HEK293T (cell line): ENCODE measurements at regions not wholly inside any gene's neighbourhood (a gene's known extent, or its start where the extent isn't known, plus 50 kb on each side); places are given as distances from the start of the nearest gene placed in this dataset.

Experiments used
- CTCF ChIA-PET: fragments of 350-600 bp; formaldehyde crosslinking; extraction: SDS; loops from one replicate; lab custom pipeline; 2021; ENCODE audit warnings: antibody characterized with exemption, inconsistent platforms; lab: Yijun Ruan, JAX
- POLR2A ChIA-PET: fragments of 350-600 bp; formaldehyde crosslinking; extraction: SDS; loops from one replicate; lab custom pipeline; 2020; ENCODE audit warnings: antibody characterized with exemption, inconsistent platforms; lab: Yijun Ruan, JAX
- DNase-seq: peaks from one replicate; pipeline ENCODE4 v3.0.0; 2012; ENCODE audit warnings: mixed read lengths; ENCODE audit errors: extremely low spot score
- ARNT ChIP-seq: fragments of 450-650 bp; IDR thresholded peaks from 2 replicates; pipeline ENCODE4 v1.6.1; 2017; ENCODE audit warnings: mild to moderate bottlenecking
- BHLHE40 ChIP-seq: fragments of 450-650 bp; IDR thresholded peaks from 2 replicates; pipeline ENCODE4 v1.6.1; 2016; ENCODE audit warnings: mild to moderate bottlenecking, moderate library complexity, borderline replicate concordance
- CTBP1 ChIP-seq: fragments of 450-650 bp; IDR thresholded peaks from 2 replicates; pipeline ENCODE4 v1.6.1; 2016; ENCODE audit warnings: borderline replicate concordance
- ELF4 ChIP-seq: fragments of 450-650 bp; IDR thresholded peaks from 2 replicates; pipeline ENCODE4 v1.6.1; 2017; ENCODE audit warnings: antibody characterized with exemption
- FOXA1 ChIP-seq: fragments of 450-650 bp; IDR thresholded peaks from 2 replicates; pipeline ENCODE4 v1.6.1; 2016; ENCODE audit warnings: mild to moderate bottlenecking
- FOXK2 ChIP-seq: fragments of 450-650 bp; IDR thresholded peaks from 2 replicates; pipeline ENCODE4 v1.6.1; 2016; ENCODE audit warnings: mild to moderate bottlenecking
- FOXM1 ChIP-seq: fragments of 450-650 bp; IDR thresholded peaks from 2 replicates; pipeline ENCODE4 v1.6.1; 2017; ENCODE audit warnings: mild to moderate bottlenecking, borderline replicate concordance
- HDGF ChIP-seq: fragments of 450-650 bp; IDR thresholded peaks from 2 replicates; pipeline ENCODE4 v1.6.1; 2017; ENCODE audit warnings: antibody characterized with exemption, borderline replicate concordance
- L3MBTL2 ChIP-seq: fragments of 450-650 bp; conservative IDR thresholded peaks from 2 replicates; pipeline ENCODE4 v1.6.1; 2016; ENCODE audit warnings: mild to moderate bottlenecking
- LEF1 ChIP-seq: fragments of 450-650 bp; IDR thresholded peaks from 2 replicates; pipeline ENCODE4 v1.6.1; 2017; ENCODE audit warnings: mild to moderate bottlenecking, borderline replicate concordance
- NFRKB ChIP-seq: fragments of 450-650 bp; IDR thresholded peaks from 2 replicates; pipeline ENCODE4 v1.6.1; 2016; ENCODE audit warnings: mild to moderate bottlenecking, moderate library complexity
- SP1 ChIP-seq: fragments of 450-650 bp; IDR thresholded peaks from 2 replicates; pipeline ENCODE4 v1.6.1; 2017
- SUZ12 ChIP-seq: fragments of 450-650 bp; IDR thresholded peaks from 2 replicates; pipeline ENCODE4 v1.6.1; 2016; ENCODE audit warnings: mild to moderate bottlenecking
- TARDBP ChIP-seq: fragments of 450-650 bp; IDR thresholded peaks from 2 replicates; pipeline ENCODE4 v1.6.1; 2016
- ZNF384 ChIP-seq: fragments of 450-650 bp; IDR thresholded peaks from 2 replicates; pipeline ENCODE4 v1.6.1; 2016
- TF ChIP-seq, protein P1 (sequence below): fragments of 450-650 bp; IDR thresholded peaks from 2 replicates; pipeline ENCODE4 v1.6.1; 2016

DNA sequence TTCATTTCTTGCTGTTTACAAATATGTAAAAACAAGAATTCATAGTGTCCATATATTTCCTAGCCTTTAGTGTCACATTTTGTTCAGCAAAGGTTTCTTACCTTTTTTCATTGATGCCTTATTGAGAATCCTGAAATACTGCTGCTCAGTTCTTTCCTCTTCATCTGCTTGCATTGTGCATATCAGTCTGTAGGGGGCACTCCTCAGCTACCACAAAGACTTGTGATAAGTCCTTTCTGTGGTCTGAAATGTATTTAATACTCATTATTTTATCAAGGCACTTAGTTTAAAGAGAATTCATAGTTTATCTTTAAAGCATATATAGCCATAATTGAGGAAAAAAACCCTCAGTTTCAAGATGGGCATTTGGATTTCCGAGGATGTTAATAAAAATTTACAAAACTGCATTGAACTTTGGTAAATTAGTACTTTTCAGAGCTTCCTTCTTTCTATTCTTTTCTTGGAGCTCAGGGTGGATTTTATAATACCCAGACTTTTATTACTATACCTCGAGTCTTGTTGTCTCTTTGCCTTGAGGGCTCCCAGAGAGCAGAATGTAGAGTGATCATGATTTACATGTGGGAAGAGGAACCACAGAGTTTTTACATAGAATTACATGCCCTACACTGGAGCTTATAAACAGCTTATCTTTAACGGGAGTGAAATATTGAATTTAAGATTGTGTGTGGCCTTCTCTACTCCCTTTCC, 570.1 kb downstream of the PLCL1 start:
- ChIA-PET CTCF (interaction anchor here (0.6 to 1.2 kb wide), 5 partner anchors 12 to 1111 kb away, joined by 3 to 5 read pairs (median 3); no protein-coding TSS in a partner anchor), POLR2A (no interaction called here)
- peak; percentile 38 for DNase-seq
- TF ChIP-seq FOXK2 (no peak), FOXA1 (no peak), LEF1 (no peak), NFRKB (no peak)

DNA sequence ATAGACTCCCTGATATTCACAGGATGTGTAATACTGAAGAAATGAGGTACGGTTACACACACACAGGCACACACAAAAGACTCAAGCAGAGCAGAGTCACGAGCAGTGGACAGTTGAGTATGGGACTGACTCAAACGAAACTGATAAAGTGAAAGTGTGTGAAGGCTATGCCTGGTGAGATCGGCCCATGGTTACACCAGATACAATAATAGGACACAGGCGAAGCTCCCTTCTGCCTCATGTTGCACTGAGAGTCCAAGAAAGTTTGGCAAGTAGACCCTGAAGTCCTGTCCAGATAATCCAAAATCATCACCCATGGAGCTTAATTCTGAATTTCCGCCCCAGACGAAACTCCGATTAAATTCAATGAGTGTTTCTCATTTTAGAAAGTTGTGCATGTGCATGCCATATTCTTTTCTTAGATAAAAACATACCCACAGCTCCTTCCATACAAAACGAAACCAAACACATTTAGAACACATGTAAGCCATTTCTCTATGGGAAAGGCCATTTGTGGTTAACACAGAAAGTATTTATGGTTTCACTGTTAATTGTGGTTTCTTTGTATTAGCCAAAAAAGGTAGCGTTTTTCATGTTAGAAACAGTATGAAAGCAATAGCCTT, 567.6 kb downstream of the PLCL1 start:
- no peak for DNase-seq
- CTCF ChIA-PET = no interaction called here
- POLR2A ChIA-PET = no interaction called here
- TF ChIP-seq LEF1 = no peak
- TF ChIP-seq ARNT = no peak
- TF ChIP-seq CTBP1 = no peak
- TF ChIP-seq SUZ12 = no peak
- no peak for TF ChIP-seq SP1
- no peak for TF ChIP-seq FOXK2
- TF ChIP-seq ZNF384 = no peak
- no peak for TF ChIP-seq FOXM1
- TF ChIP-seq, protein P1, sequence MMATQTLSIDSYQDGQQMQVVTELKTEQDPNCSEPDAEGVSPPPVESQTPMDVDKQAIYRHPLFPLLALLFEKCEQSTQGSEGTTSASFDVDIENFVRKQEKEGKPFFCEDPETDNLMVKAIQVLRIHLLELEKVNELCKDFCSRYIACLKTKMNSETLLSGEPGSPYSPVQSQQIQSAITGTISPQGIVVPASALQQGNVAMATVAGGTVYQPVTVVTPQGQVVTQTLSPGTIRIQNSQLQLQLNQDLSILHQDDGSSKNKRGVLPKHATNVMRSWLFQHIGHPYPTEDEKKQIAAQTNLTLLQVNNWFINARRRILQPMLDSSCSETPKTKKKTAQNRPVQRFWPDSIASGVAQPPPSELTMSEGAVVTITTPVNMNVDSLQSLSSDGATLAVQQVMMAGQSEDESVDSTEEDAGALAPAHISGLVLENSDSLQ = no peak
- no peak for TF ChIP-seq TARDBP
- no peak for TF ChIP-seq ELF4
- no peak for TF ChIP-seq L3MBTL2
- no peak for TF ChIP-seq NFRKB
- TF ChIP-seq FOXA1 = no peak
- no peak for TF ChIP-seq HDGF
- no peak for TF ChIP-seq BHLHE40

DNA sequence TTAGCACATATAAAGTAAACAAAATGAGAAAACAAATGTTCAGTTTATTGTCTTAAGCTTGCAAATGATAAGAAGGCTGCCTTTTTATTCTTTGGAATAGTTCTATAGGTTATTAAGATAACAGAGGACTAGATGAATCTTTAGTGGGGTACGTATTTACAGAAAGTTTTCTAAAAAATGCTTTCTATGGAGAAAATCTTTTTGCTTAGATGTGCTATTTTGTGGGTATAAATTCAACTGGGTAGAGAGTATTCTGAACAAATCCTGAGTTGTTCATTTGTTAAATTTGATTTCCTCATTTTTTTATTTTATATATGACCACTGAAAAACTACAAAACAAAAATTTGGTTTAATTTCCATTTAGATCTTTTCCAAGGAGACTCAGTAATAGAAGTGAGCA, 566.9 kb downstream of the PLCL1 start:
- POLR2A ChIA-PET = no interaction called here
- TF ChIP-seq FOXA1 (no peak), LEF1 (no peak), HDGF (no peak), FOXM1 (no peak), ZNF384 (no peak), BHLHE40 (no peak), NFRKB (no peak), CTBP1 (no peak), SUZ12 (no peak), FOXK2 (no peak)
- TF ChIP-seq, protein P1 = no peak
- CTCF ChIA-PET = no interaction called here
- DNase-seq = no peak

DNA sequence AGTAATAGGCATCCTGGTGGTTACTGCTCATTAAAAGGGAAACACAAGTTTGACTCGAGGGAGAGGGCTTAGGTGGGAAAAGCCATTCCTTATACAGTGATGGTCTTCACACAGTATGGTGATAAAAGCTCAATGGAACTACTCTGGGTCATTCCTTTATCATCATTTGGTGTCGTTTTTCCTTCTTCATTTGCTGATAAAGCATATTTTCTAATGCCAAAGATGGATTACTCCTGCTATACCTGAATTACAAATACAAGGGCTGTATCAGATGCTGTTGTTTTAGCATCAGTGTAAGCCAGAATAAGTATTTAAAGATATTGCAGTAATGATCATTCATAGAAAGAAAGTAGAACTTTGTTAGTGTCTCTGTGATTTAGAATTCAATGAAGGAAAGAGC, 563.7 kb downstream of the PLCL1 start:
- ChIA-PET POLR2A (no interaction called here), CTCF (interaction anchor here (0.6 kb wide), 1 partner anchor 1605 kb away, joined by 7 read pairs; no protein-coding TSS in a partner anchor)

DNA sequence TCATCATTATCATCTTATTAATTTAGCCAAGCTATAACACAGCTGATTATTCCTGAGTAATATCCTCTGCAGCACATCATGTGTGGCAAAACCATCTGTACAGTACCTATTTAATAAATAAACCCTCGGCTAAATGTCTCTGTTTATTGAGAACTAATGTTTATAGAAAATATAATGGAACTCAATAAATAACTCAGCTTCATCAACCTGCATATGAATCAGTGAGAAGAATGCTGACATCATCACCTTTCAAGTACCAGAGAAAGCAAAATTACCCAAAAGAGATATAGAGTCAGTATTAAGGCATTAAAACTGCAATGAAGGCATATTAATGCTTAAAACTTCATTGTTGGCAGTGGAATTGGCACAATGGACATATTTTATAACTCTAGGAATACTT, 558.3 kb downstream of the PLCL1 start:
- DNase-seq = no peak
- TF ChIP-seq FOXM1 = no peak
- TF ChIP-seq CTBP1 = no peak
- TF ChIP-seq BHLHE40 = no peak
- TF ChIP-seq SP1 = no peak
- no peak for TF ChIP-seq ELF4
- TF ChIP-seq ARNT = no peak
- TF ChIP-seq TARDBP = no peak
- TF ChIP-seq NFRKB = no peak
- no peak for TF ChIP-seq FOXA1
- ChIA-PET POLR2A (no interaction called here), CTCF (interaction anchor here (1.1 kb wide), 1 partner anchor 12 kb away, joined by 3 read pairs; no protein-coding TSS in a partner anchor)

More for the DNA sequence above, 563.7 kb downstream of the PLCL1 start:
- DNase-seq = no peak
- TF ChIP-seq ELF4 (no peak), FOXA1 (no peak), NFRKB (no peak)

DNA sequence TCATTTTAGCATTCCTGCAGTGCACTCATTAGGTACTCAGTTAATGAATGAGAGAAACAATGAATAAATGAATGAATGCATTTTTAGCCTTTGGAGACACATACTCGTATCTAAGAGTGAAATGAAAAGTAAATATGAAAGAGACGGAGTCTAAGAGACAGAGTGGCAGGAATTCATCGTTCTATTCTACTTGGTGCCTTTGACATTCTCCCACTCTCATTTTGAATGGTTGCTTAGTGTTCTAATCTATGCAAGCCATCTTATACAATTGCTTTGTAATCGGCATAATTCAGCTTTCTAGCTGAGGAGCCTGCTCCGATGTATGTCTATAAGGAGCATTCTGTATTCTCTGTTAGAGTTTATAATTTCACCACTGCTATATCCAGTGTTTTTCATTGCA, 554.9 kb downstream of the PLCL1 start:
- POLR2A ChIA-PET = no interaction called here
- no peak for TF ChIP-seq CTBP1

DNA sequence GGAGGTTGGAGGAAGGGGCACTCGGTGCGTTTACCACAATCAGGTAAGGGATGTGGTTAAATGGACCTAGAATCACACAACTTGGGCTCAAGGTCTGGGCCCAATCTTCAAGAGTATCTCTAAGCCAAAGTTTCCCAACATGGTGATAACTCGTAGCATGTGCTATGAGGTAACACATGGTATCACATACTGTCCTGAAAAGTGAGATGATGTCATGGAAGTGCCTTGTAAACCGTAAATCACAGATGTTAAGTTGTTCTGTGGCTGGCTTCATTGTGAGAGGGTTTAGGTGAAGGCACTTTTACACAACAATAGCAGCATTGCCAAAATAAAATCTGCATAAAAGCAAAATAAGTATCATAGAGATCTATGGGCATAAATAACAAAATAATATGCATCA, 551.8 kb downstream of the PLCL1 start:
- no peak for DNase-seq
- TF ChIP-seq TARDBP (no peak), LEF1 (no peak), FOXK2 (no peak), L3MBTL2 (peak; percentile 88), NFRKB (no peak), CTBP1 (no peak), FOXM1 (no peak)
- TF ChIP-seq, protein P1 = peak; percentile 19; the same call in 1 of the 2 replicates
- CTCF ChIA-PET = no interaction called here
- POLR2A ChIA-PET = no interaction called here

More for the DNA sequence above, 554.9 kb downstream of the PLCL1 start:
- CTCF ChIA-PET = no interaction called here
- DNase-seq = no peak
